GM12892 (cell line): ENCODE measurements at regions not wholly inside any gene's neighbourhood (a gene's known extent, or its start where the extent isn't known, plus 50 kb on each side); places are given as distances from the start of the nearest gene placed in this dataset.

Experiments
- POLR2A ChIP-seq: IDR thresholded peaks from 2 replicates; pipeline ENCODE4 v1.6.1; 2011; ENCODE audit warnings: low read depth, low read length, control low read depth
- POLR2AphosphoS5 ChIP-seq: IDR thresholded peaks from 2 replicates; pipeline ENCODE4 v1.6.1; 2011; ENCODE audit warnings: low read depth, low read length, control low read depth
- TAF1 ChIP-seq: IDR thresholded peaks from 2 replicates; pipeline ENCODE4 v1.6.1; 2011; ENCODE audit warnings: low read depth, mild to moderate bottlenecking, control low read depth, low read length, borderline replicate concordance

GRCh38 chr14:100416921-100417860, 94.1 kb downstream of the SLC25A47 start:
- TF ChIP-seq POLR2A (no peak), TAF1 (no peak), POLR2AphosphoS5 (no peak)
